ENCODE measurements at regions not wholly inside any gene's neighbourhood (a gene's known extent, or its start where the extent isn't known, plus 50 kb on each side); places are given as distances from the start of the nearest gene placed in this dataset.
A peak's percentile ranks its signal among the peaks of the same experiment; 100 is the strongest.
"Not testable (repeated sequence)": the region's sequence is repeated elsewhere in the genome, so short reads cannot be mapped to it uniquely, and the experiment has no call there.

- no peak for DNase-seq
Observed at GRCh38 chr1:189313488-189313887, 1164.2 kb downstream of the BRINP3 start.

DNA sequence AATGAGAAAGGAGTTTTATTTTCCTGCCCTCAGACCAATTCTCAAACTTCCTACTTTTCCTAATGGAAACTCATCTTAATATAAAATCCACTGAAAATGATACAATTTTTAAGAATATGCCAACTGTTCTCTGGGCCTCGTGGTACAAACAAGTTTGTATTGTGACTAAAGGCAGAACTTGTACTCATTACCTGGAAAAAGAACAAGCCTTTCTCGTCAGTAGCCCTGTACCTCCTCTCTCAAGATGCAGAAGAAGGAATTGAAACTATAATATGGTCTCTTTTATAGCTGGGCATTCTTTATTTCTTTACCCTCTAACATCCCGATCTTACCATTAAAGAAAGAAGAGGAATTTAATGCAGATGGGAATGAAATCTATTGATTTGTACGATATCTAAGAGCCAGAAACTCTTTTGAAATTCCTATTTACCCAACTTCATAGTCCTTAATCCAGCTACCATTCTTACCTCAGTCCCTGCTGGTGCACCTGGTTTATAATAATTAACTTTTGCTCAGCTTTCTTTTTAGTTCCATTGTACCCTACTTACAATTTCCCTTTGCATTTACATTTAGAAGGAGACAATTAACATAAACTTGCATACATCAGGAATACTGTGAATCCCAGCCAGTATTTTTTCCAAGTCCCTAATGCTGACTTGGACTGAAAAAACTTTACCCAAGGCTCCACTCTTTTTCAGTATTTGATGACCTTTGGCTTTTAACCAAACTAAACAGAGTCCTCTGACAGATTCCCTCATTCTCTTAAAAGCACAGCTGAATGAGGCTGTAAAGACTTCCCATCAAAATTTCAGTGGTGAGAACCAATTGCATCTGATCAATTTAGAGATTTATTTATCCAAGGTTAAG is 1162.4 kb downstream of the BRINP3 start:
- no peak for DNase-seq

GRCh38 chr1:189323091-189323490 is 1154.6 kb downstream of the BRINP3 start:
- DNase-seq, result no peak

GRCh38 chr1:189331071-189331470 is 1146.6 kb downstream of the BRINP3 start:
- DNase-seq, result not testable (repeated sequence)

GRCh38 chr1:189336115-189337100 is 1141.3 kb downstream of the BRINP3 start:
- DNase-seq, result no peak

- DNase-seq, result no peak
Observed at GRCh38 chr1:189349607-189350006, 1128.1 kb downstream of the BRINP3 start.

GRCh38 chr1:189350983-189351616 is 1126.6 kb downstream of the BRINP3 start:
- DNase-seq, result no peak

GRCh38 chr1:189351960-189352359 is 1125.7 kb downstream of the BRINP3 start:
- no peak for DNase-seq

DNA sequence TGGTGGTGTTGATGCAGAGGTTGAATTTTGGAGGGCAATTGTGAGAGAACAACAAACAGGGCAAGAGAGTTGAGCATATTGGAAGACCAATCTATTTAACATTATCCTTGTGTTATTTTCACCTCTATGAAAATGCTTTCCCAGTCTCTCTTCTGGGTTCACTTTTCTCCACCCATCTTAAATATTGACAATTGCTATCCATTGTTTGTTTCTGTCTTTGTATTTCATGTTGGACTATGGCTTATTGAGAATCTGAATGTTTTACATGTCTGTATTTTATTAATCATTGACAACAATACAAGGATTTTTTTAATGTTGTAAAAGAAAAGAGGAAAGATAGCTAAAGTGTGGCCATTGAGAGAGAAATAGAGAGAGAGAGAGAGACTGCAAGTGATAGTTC is 1121.5 kb downstream of the BRINP3 start:
- no peak for DNase-seq

DNA sequence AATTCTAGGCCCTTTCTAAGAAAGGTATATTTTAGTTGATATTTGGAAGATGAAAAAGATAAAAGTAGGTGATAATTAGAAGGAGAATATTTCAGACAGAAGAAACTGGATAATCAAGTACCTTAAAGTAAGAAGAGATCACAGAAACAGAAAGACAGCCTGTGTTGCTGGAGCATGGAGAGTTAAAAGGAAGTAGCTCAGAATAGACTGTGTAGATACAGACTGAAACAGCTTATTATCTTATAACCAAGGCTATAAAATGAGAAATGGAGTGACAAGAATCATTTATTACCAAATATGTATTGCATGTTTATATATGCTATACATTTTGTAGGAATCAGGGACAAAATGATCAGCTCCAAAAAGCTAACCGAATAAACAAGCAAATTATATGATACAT is 1120.3 kb downstream of the BRINP3 start:
- DNase-seq, result no peak

DNA sequence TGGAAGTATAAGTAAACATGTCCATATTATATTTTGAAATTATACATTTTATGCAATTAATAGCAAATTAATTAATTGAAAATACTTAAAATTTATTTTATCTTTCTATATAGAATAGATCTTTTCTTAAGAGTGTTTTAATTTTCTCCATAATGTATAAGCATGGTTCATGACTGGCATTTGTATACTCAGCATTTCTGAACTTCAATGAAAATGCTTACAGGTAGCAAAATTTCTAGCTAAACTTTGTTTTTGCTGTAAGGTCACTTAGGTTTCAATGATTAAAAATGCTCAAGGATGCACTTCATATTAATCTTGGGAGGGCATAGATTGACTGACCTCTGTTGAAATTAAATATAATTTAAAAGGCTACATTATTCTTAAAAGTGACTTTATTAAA is 1108.1 kb downstream of the BRINP3 start:
- no peak for DNase-seq

DNA sequence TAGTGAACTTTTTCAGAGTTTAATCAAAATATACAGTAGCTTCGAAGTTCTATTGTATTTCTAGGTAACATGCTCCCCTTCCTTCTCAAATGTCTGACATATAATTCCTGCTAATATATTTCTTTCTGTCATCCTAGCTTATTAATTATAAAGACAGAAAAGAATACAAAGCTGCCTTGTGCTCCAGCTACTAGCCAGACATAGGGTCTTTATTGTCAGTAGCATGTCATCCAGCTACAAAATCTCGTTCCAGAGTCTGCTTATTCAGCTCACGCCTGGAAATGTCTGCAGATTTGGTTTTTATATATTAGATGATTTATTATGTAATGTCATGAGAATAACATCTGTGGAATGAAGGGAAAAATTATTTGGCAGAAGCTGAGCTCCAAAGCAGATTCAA is 1102.8 kb downstream of the BRINP3 start:
- no peak for DNase-seq

DNA sequence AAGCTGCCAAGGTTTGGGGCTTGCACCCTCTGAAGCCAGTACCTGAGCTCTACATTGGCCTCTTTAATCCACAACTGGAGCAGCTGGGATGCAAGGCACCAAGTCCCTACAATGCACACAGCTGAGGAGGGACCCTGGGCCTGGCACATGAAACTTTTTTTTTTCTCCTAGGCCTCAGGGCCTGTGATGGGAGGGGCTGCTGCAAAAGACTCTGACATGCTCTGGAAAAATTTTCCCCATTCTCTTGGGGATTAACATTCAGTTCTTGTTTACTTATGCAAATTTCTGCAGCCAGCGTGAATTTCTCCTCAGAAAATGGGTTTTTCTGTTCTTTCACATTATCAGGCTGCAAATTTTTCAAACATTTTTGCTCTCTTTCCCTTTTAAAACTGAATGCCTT is 1072.2 kb downstream of the BRINP3 start:
- DNase-seq, result no peak

DNA sequence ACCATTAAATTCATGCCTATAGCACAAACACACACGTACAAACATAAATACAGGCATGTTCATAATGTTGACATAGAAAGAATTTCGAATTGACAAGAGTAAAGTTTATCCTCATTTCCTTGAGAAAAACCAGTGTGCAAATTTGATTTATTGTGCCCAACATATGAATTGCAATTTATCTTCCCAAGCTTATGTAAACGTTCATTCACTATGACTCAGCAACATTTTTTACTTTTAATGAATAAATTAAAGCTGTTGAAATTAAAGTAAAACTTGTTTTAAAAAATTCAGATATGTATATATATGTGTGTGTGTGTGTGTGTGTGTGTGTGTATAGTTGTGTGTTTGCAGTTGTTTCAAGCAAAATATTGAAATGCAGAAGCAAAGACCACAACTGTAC is 1067.9 kb downstream of the BRINP3 start:
- no peak for DNase-seq

GRCh38 chr1:189424746-189425331 is 1052.8 kb downstream of the BRINP3 start:
- no peak for DNase-seq

DNA sequence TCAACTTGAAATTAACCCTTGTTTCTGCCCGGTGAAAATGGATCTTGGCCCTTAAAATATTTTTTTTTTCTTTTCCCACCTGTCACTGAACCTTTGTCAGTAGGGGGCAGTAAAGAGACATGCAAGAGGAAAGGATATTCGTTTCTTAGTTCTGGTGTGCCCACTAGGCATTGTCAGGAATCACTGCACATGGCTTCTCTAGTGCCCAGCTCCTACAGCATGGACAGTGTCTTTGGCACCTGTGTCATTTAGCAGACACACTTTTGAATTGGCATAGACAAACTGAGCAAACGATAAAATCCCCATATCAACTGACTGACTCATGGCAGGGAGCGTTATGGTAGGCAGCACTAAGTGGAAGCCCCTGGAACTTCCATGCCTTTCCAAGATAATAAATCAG is 1048.1 kb downstream of the BRINP3 start:
- peak; percentile 52 for DNase-seq

- DNase-seq, result no peak
Observed at GRCh38 chr1:189431447-189431846, 1046.2 kb downstream of the BRINP3 start.

GRCh38 chr1:189432753-189433152 is 1044.9 kb downstream of the BRINP3 start:
- no peak for DNase-seq

- no peak for DNase-seq
Observed at GRCh38 chr1:189434461-189434860, 1043.2 kb downstream of the BRINP3 start.

DNA sequence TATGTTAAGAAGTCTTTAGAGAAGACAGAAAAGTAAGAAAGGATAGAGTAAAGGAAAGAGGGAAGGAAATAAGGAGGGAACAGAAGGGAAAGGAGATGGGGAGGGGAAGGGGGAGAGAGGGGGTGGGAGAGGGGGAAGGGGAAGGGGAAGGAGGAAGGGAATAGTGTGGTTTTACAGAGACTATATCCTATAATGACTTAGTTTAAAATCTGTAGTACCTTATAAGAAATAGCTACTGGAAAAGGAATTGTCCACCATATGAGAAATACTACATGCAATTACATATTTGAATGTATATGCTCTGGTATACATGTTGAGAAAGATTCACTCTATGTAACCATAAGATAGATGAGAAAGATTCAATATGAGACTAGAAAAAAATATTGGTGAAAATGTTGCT is 1042.3 kb downstream of the BRINP3 start:
- no peak for DNase-seq

GRCh38 chr1:189438808-189439207 is 1038.9 kb downstream of the BRINP3 start:
- no peak for DNase-seq

- no peak for DNase-seq
Observed at GRCh38 chr1:189463166-189463565, 1014.5 kb downstream of the BRINP3 start.

GRCh38 chr1:189496768-189497167 is 980.9 kb downstream of the BRINP3 start:
- no peak for DNase-seq
